ENCODE measurements at regions not wholly inside any gene's neighbourhood (a gene's known extent, or its start where the extent isn't known, plus 50 kb on each side); places are given as distances from the start of the nearest gene placed in this dataset.

GRCh38 chr2:120438301-120439066 is 92.5 kb downstream of the INHBB start:
- TF ChIP-seq CTCF (conservative IDR thresholded peaks at IDR 0.05 in 1 of 2, IDR thresholded peaks at IDR 0.05 in 1 of 2; ENCODE audit: extremely low read depth in 1 of 2, insufficient read depth in 1 of 2, low read depth in 1 of 2, low read length in 2 of 2): no peak
- TF ChIP-seq EZH2 (IDR thresholded peaks at IDR 0.05; ENCODE audit: borderline replicate concordance, low read length): no peak
